Subcutaneous abdominal adipose tissue (tissue), 5 donors: ENCODE measurements at regions not wholly inside any gene's neighbourhood (a gene's known extent, or its start where the extent isn't known, plus 50 kb on each side); places are given as distances from the start of the nearest gene placed in this dataset.

Source experiments
- H3K27ac ChIP-seq: one replicate; pipeline ENCODE4 v1.7.0; 2013; ENCODE audit warnings: low read depth, mild to moderate bottlenecking, inconsistent platforms, low read length, moderate library complexity
- H3K27me3 ChIP-seq, 5 donors: one replicate each; pipeline ENCODE4 v1.7.0; 2013; ENCODE audit warnings: low read length in 5 of 5, inconsistent platforms in 1 of 5; ENCODE audit not compliant: control insufficient read depth in 5 of 5, insufficient read depth in 4 of 5
- H3K36me3 ChIP-seq, 5 donors: one replicate each; pipeline ENCODE4 v1.7.0; 2013; ENCODE audit warnings: low read length in 5 of 5; ENCODE audit not compliant: control insufficient read depth in 5 of 5, insufficient read depth in 5 of 5
- H3K4me1 ChIP-seq, 5 donors: one replicate each; pipeline ENCODE4 v1.7.0; 2013; ENCODE audit warnings: low read length in 5 of 5, mild to moderate bottlenecking in 3 of 5, moderate library complexity in 1 of 5; ENCODE audit not compliant: control insufficient read depth in 5 of 5, insufficient read depth in 5 of 5
- H3K4me3 ChIP-seq, 5 donors: one replicate each; pipeline ENCODE4 v1.7.0; 2013; ENCODE audit warnings: low read length in 5 of 5, low read depth in 1 of 5
- H3K9ac ChIP-seq, 5 donors: one replicate each; pipeline ENCODE4 v1.7.0; 2013; ENCODE audit warnings: low read length in 5 of 5, mild to moderate bottlenecking in 4 of 5, moderate library complexity in 3 of 5
- H3K9me3 ChIP-seq, 5 donors: one replicate each; pipeline ENCODE4 v1.7.0; 2013; ENCODE audit warnings: low read length in 5 of 5; ENCODE audit not compliant: control insufficient read depth in 5 of 5
- donor health status: healthy.
- donor health status: healthy.
- donor health status: healthy.
- donor health status: healthy.
- donor health status: healthy.

GRCh38 chr19:29413435-29413834, 112.4 kb upstream of the VSTM2B start:
- H3K27me3 ChIP-seq, result peaks cover 6 to 11% (median 8%) of the 10 kb centered on the region in 5 donors
- H3K4me3 ChIP-seq, result no peak overlapping the region
- no peak overlapping the region for H3K9ac ChIP-seq
- no peaks in the 10 kb centered on the region for H3K9me3 ChIP-seq
- no peaks in the 10 kb centered on the region for H3K36me3 ChIP-seq
- H3K4me1 ChIP-seq, result no peaks in the 10 kb centered on the region
- no peak overlapping the region for H3K27ac ChIP-seq

- Histone ChIP-seq H3K4me1 (peaks cover 0 to 1% (median 0%) of the 10 kb centered on the region in 5 donors), H3K9me3 (no peaks in the 10 kb centered on the region), H3K27ac (no peak overlapping the region), H3K27me3 (peaks cover 0 to 10% (median 6%) of the 10 kb centered on the region in 5 donors), H3K9ac (no peak overlapping the region), H3K4me3 (no peak overlapping the region), H3K36me3 (no peaks in the 10 kb centered on the region)
These were observed 110.3 kb upstream of the VSTM2B start for GRCh38 chr19:29415507-29415906.

- Histone ChIP-seq H3K36me3 (no peaks in the 10 kb centered on the region), H3K9ac (no peak overlapping the region), H3K4me1 (peaks cover 0 to 1% (median 0%) of the 10 kb centered on the region in 5 donors), H3K4me3 (no peak overlapping the region), H3K27me3 (peaks cover 0 to 12% (median 2%) of the 10 kb centered on the region in 5 donors), H3K27ac (no peak overlapping the region), H3K9me3 (no peaks in the 10 kb centered on the region)
These were observed 108.7 kb upstream of the VSTM2B start for GRCh38 chr19:29417048-29417447.

- H3K4me1 ChIP-seq, result peaks cover 0 to 1% (median 0%) of the 10 kb centered on the region in 5 donors
- no peak overlapping the region for H3K27ac ChIP-seq
- H3K4me3 ChIP-seq, result no peak overlapping the region
- H3K27me3 ChIP-seq, result peaks cover 0 to 12% (median 2%) of the 10 kb centered on the region in 5 donors
- no peak overlapping the region for H3K9ac ChIP-seq
- no peaks in the 10 kb centered on the region for H3K9me3 ChIP-seq
- no peaks in the 10 kb centered on the region for H3K36me3 ChIP-seq
These were observed 107.6 kb upstream of the VSTM2B start for GRCh38 chr19:29418201-29418600.

- Histone ChIP-seq H3K9me3 (peaks cover 0 to 7% (median 3%) of the 10 kb centered on the region in 5 donors), H3K4me3 (no peak overlapping the region), H3K27me3 (peaks cover 0 to 12% (median 2%) of the 10 kb centered on the region in 5 donors), H3K27ac (no peak overlapping the region), H3K4me1 (peaks cover 0 to 1% (median 0%) of the 10 kb centered on the region in 5 donors), H3K9ac (no peak overlapping the region), H3K36me3 (no peaks in the 10 kb centered on the region)
These were observed 105.7 kb upstream of the VSTM2B start for GRCh38 chr19:29420065-29420464.

GRCh38 chr19:29420482-29421195, 105.2 kb upstream of the VSTM2B start:
- H3K9me3 ChIP-seq, result peaks cover 0 to 7% (median 3%) of the 10 kb centered on the region in 5 donors
- no peak overlapping the region for H3K9ac ChIP-seq
- peaks cover 0 to 1% (median 0%) of the 10 kb centered on the region in 5 donors for H3K4me1 ChIP-seq
- H3K36me3 ChIP-seq, result no peaks in the 10 kb centered on the region
- H3K27ac ChIP-seq, result no peak overlapping the region
- no peak overlapping the region for H3K4me3 ChIP-seq
- H3K27me3 ChIP-seq, result peaks cover 0 to 12% (median 3%) of the 10 kb centered on the region in 5 donors

GRCh38 chr19:29421196-29421545, 104.6 kb upstream of the VSTM2B start:
- peaks cover 0 to 12% (median 3%) of the 10 kb centered on the region in 5 donors for H3K27me3 ChIP-seq
- no peaks in the 10 kb centered on the region for H3K36me3 ChIP-seq
- H3K27ac ChIP-seq, result no peak overlapping the region
- H3K9ac ChIP-seq, result no peak overlapping the region
- H3K4me1 ChIP-seq, result peaks cover 0 to 1% (median 0%) of the 10 kb centered on the region in 5 donors
- H3K9me3 ChIP-seq, result peaks cover 0 to 7% (median 3%) of the 10 kb centered on the region in 5 donors
- no peak overlapping the region for H3K4me3 ChIP-seq

GRCh38 chr19:29422047-29422446, 103.7 kb upstream of the VSTM2B start:
- peaks cover 0 to 12% (median 3%) of the 10 kb centered on the region in 5 donors for H3K27me3 ChIP-seq
- peaks cover 0 to 7% (median 3%) of the 10 kb centered on the region in 5 donors for H3K9me3 ChIP-seq

GRCh38 chr19:29422486-29423085, 103.2 kb upstream of the VSTM2B start:
- Histone ChIP-seq H3K27ac (no peak overlapping the region), H3K9ac (no peak overlapping the region), H3K4me3 (no peak overlapping the region), H3K9me3 (peaks cover 0 to 7% (median 3%) of the 10 kb centered on the region in 5 donors), H3K4me1 (peaks cover 0 to 1% (median 0%) of the 10 kb centered on the region in 5 donors), H3K27me3 (peaks cover 0 to 12% (median 5%) of the 10 kb centered on the region in 5 donors), H3K36me3 (no peaks in the 10 kb centered on the region)

More at GRCh38 chr19:29422047-29422446, 103.7 kb upstream of the VSTM2B start:
- Histone ChIP-seq H3K4me3 (no peak overlapping the region), H3K9ac (no peak overlapping the region), H3K36me3 (no peaks in the 10 kb centered on the region), H3K27ac (no peak overlapping the region), H3K4me1 (peaks cover 0 to 1% (median 0%) of the 10 kb centered on the region in 5 donors)

- H3K27ac ChIP-seq, result no peak overlapping the region
- H3K27me3 ChIP-seq, result peaks cover 0 to 15% (median 4%) of the 10 kb centered on the region in 5 donors
- no peaks in the 10 kb centered on the region for H3K36me3 ChIP-seq
- H3K4me3 ChIP-seq, result no peak overlapping the region
- H3K9ac ChIP-seq, result no peak overlapping the region
- H3K9me3 ChIP-seq, result peaks cover 0 to 8% (median 5%) of the 10 kb centered on the region in 5 donors
- H3K4me1 ChIP-seq, result no peaks in the 10 kb centered on the region
These were observed 97.7 kb upstream of the VSTM2B start for GRCh38 chr19:29428071-29428470.
